GM19035 (cell line): ENCODE measurements at regions not wholly inside any gene's neighbourhood (a gene's known extent, or its start where the extent isn't known, plus 50 kb on each side); places are given as distances from the start of the nearest gene placed in this dataset.
"Not testable (repeated sequence)": the region's sequence is repeated elsewhere in the genome, so short reads cannot be mapped to it uniquely, and the experiment has no call there.

Experiments used
- ATAC-seq: cut with Tn5 transposase; IDR thresholded peaks from one replicate; pipeline ENCODE4 v1.9.1; 2021; ENCODE audit not compliant: unreplicated experiment

GRCh38 chr4:26235500-26235899, 85.3 kb upstream of the RBPJ start:
- ATAC-seq = no peak

- ATAC-seq = no peak
Measured at GRCh38 chr4:26237916-26238315, 82.9 kb upstream of the RBPJ start.

GRCh38 chr4:26238426-26238777, 82.4 kb upstream of the RBPJ start:
- ATAC-seq = no peak

- no peak for ATAC-seq
Measured at GRCh38 chr4:26238778-26239679, 81.8 kb upstream of the RBPJ start.

GRCh38 chr4:26239801-26240200, 81.0 kb upstream of the RBPJ start:
- ATAC-seq = no peak

GRCh38 chr4:26241179-26241578, 79.6 kb upstream of the RBPJ start:
- no peak for ATAC-seq

GRCh38 chr4:26242451-26242850, 78.4 kb upstream of the RBPJ start:
- ATAC-seq = no peak

- not testable (repeated sequence) for ATAC-seq
Measured at GRCh38 chr4:26244138-26244537, 76.7 kb upstream of the RBPJ start.

- no peak for ATAC-seq
Measured at GRCh38 chr4:26248647-26249046, 72.2 kb upstream of the RBPJ start.

- no peak for ATAC-seq
Measured at GRCh38 chr4:26252349-26253025, 68.3 kb upstream of the RBPJ start.

GRCh38 chr4:26253968-26254367, 66.8 kb upstream of the RBPJ start:
- ATAC-seq = no peak

- no peak for ATAC-seq
Measured at GRCh38 chr4:26255989-26256388, 64.8 kb upstream of the RBPJ start.

- ATAC-seq = not testable (repeated sequence)
Measured at GRCh38 chr4:26257444-26257843, 63.4 kb upstream of the RBPJ start.

GRCh38 chr4:26257850-26258249, 63.0 kb upstream of the RBPJ start:
- no peak for ATAC-seq

GRCh38 chr4:26260571-26260970, 60.2 kb upstream of the RBPJ start:
- ATAC-seq = no peak

GRCh38 chr4:26261405-26261804, 59.4 kb upstream of the RBPJ start:
- ATAC-seq = no peak

- no peak for ATAC-seq
Measured at GRCh38 chr4:26263165-26263564, 57.6 kb upstream of the RBPJ start.

GRCh38 chr4:26264109-26264508, 56.7 kb upstream of the RBPJ start:
- ATAC-seq = no peak

GRCh38 chr4:26267087-26267486, 53.7 kb upstream of the RBPJ start:
- ATAC-seq = no peak

- no peak for ATAC-seq
Measured at GRCh38 chr4:26268246-26268645, 52.6 kb upstream of the RBPJ start.

GRCh38 chr4:26269038-26269437, 51.8 kb upstream of the RBPJ start:
- ATAC-seq = no peak
